ENCODE measurements at regions not wholly inside any gene's neighbourhood (a gene's known extent, or its start where the extent isn't known, plus 50 kb on each side); places are given as distances from the start of the nearest gene placed in this dataset.
"Not testable (repeated sequence)": the region's sequence is repeated elsewhere in the genome, so short reads cannot be mapped to it uniquely, and the experiment has no call there.

- intact Hi-C loops (cut with micrococcal nuclease): no loop called here
Measured at GRCh38 chr22:23500508-23501260, 79.4 kb downstream of the IGLL1 start.

- intact Hi-C loops (cut with micrococcal nuclease): no loop called here
Measured at GRCh38 chr22:23499845-23500500, 80.1 kb downstream of the IGLL1 start.

- intact Hi-C loops (cut with micrococcal nuclease): no loop called here
Measured at GRCh38 chr22:23498811-23499798, 81.0 kb downstream of the IGLL1 start.

- intact Hi-C loops (cut with micrococcal nuclease): not testable (repeated sequence)
Measured at GRCh38 chr22:23497889-23498288, 82.2 kb downstream of the IGLL1 start.

GRCh38 chr22:23497016-23497885 is 82.8 kb downstream of the IGLL1 start:
- intact Hi-C loops (cut with micrococcal nuclease): no loop called here

- intact Hi-C loops (cut with micrococcal nuclease): no loop called here
Measured at GRCh38 chr22:23496445-23496833, 83.7 kb downstream of the IGLL1 start.

- intact Hi-C loops (cut with micrococcal nuclease): no loop called here
Measured at GRCh38 chr22:23495614-23496444, 84.3 kb downstream of the IGLL1 start.

GRCh38 chr22:23494930-23495266 is 85.2 kb downstream of the IGLL1 start:
- intact Hi-C loops (cut with micrococcal nuclease): no loop called here

- intact Hi-C loops (cut with micrococcal nuclease): no loop called here
Measured at GRCh38 chr22:23485490-23485889, 94.6 kb downstream of the IGLL1 start.

- intact Hi-C loops (cut with micrococcal nuclease): no loop called here
Measured at GRCh38 chr22:23484651-23485050, 95.4 kb downstream of the IGLL1 start.

- intact Hi-C loops (cut with micrococcal nuclease): no loop called here
Measured at GRCh38 chr22:23481369-23481768, 98.7 kb downstream of the IGLL1 start.

GRCh38 chr22:23478175-23478574 is 101.9 kb downstream of the IGLL1 start:
- intact Hi-C loops (cut with micrococcal nuclease): no loop called here

GRCh38 chr22:23474531-23474930 is 105.6 kb downstream of the IGLL1 start:
- intact Hi-C loops (cut with micrococcal nuclease): not testable (repeated sequence)

- intact Hi-C loops (cut with micrococcal nuclease): no loop called here
Measured at GRCh38 chr22:23473901-23474300, 106.2 kb downstream of the IGLL1 start.

GRCh38 chr22:23472376-23472775 is 107.7 kb downstream of the IGLL1 start:
- intact Hi-C loops (cut with micrococcal nuclease): not testable (repeated sequence)

GRCh38 chr22:23471698-23472097 is 108.4 kb downstream of the IGLL1 start:
- intact Hi-C loops (cut with micrococcal nuclease): no loop called here

GRCh38 chr22:23470811-23471389 is 109.2 kb downstream of the IGLL1 start:
- intact Hi-C loops (cut with micrococcal nuclease): no loop called here

GRCh38 chr22:23467721-23468294 is 112.3 kb downstream of the IGLL1 start:
- intact Hi-C loops (cut with micrococcal nuclease): no loop called here

GRCh38 chr22:23466351-23466750 is 113.7 kb downstream of the IGLL1 start:
- intact Hi-C loops (cut with micrococcal nuclease): no loop called here

All from T-helper 2 cell treated with Interferon-gamma antibody and Interleukin-4, amounts not matched to agents 100 ng/mL and 5 ng/mL, for 36 hours (primary cell).